ENCODE measurements at regions not wholly inside any gene's neighbourhood (a gene's known extent, or its start where the extent isn't known, plus 50 kb on each side); places are given as distances from the start of the nearest gene placed in this dataset.

DNA sequence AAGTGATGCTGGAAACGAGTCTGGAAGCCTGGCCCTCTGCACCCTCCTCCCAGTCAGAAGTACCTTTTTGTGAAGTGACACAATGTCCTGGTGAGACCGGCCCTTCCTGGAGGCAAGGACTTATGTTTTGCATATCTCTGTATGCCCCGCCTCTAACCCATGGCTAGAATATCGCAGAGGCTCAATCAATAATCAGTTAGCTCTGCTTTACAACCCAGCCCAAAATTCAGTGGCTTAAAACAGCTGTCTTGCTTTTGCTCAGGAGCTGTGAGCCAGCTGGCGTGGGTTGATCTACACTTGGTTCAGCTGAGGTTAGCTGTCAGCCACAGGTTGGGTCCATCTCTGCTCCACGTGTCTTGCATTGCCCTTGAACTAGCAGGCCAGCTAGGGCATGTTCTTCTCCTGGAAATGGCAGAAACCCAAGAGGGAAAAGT is 98.8 kb upstream of the METTL14 start:
- Histone ChIP-seq H3K4me2 (no peak overlapping the region), H4K20me1 (ENCODE audit: insufficient read depth, poor library complexity, severe bottlenecking) (no peaks in the 10 kb centered on the region), H3K4me3 (no peak overlapping the region), H3K36me3 (replicated peaks; ENCODE audit: insufficient read depth, low read depth) (no peaks in the 10 kb centered on the region), H3K27me3 (peaks cover 14% of the 10 kb centered on the region), H3K27ac (no peak overlapping the region), H2AFZ (no peak overlapping the region), H3K4me1 (ENCODE audit: insufficient read depth) (no peaks in the 10 kb centered on the region), H3K9me3 (ENCODE audit: low read depth) (no peaks in the 10 kb centered on the region), H3K79me2 (no peaks in the 10 kb centered on the region), H3K9me2 (replicated peaks; ENCODE audit: insufficient read depth) (no peaks in the 10 kb centered on the region)
- DNase-seq (ENCODE audit: low spot score): no peak
- WGBS (ENCODE audit: low lambda C conversion rate, missing lambda C conversion rate): 67% methylated on average over 6 of the region's 6 CpGs
- no peak for TF ChIP-seq EZH2phosphoT487 (IDR thresholded peaks at IDR 0.05; ENCODE audit: low read depth, severe bottlenecking, unreplicated experiment)
- TF ChIP-seq, protein P1, sequence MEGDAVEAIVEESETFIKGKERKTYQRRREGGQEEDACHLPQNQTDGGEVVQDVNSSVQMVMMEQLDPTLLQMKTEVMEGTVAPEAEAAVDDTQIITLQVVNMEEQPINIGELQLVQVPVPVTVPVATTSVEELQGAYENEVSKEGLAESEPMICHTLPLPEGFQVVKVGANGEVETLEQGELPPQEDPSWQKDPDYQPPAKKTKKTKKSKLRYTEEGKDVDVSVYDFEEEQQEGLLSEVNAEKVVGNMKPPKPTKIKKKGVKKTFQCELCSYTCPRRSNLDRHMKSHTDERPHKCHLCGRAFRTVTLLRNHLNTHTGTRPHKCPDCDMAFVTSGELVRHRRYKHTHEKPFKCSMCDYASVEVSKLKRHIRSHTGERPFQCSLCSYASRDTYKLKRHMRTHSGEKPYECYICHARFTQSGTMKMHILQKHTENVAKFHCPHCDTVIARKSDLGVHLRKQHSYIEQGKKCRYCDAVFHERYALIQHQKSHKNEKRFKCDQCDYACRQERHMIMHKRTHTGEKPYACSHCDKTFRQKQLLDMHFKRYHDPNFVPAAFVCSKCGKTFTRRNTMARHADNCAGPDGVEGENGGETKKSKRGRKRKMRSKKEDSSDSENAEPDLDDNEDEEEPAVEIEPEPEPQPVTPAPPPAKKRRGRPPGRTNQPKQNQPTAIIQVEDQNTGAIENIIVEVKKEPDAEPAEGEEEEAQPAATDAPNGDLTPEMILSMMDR (IDR thresholded peaks at IDR 0.05; ENCODE audit: poor library complexity): no peak
- TF ChIP-seq EZH2 (IDR thresholded peaks at IDR 0.05; ENCODE audit: borderline replicate concordance): no peak

DNA sequence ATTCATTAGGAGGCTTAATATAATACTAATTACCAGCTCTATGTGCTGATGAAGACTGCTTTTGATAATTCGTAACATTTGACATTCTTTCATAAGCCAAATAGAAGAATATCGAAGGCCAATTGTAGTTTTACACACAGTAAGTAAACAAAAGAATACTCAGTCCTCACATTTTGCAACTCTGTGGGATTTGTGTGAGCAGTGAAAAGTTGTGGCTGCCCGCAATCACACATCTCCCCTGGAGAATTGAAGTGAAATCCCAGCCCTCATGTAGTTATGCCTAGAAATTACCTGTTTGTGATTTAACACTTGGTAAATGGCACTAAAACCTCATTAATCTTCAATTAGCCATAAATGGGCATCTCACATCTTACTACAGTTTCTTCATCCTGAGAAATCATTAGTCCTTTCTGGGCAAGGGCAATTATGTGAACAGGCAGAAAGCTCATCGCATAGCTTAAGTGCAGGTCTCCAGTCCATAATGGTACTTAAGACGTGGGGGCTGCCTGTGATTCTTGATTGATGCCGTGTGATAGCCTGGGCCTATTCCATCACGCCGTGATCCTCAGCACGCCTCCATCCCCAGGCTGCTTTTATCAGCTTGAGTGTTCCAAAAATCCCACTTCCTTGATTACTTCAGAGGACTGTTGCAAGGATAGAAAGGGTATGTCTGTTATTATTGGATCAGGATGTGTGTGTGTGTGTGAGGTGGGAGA is 97.9 kb upstream of the METTL14 start:
- TF ChIP-seq, protein P1 (IDR thresholded peaks at IDR 0.05; ENCODE audit: poor library complexity): no peak
- TF ChIP-seq EZH2 (IDR thresholded peaks at IDR 0.05; ENCODE audit: borderline replicate concordance) (no peak), EZH2phosphoT487 (IDR thresholded peaks at IDR 0.05; ENCODE audit: low read depth, severe bottlenecking, unreplicated experiment) (no peak)
- no peaks in the 10 kb centered on the region for H3K36me3 ChIP-seq (replicated peaks; ENCODE audit: insufficient read depth, low read depth)
- H3K4me3 ChIP-seq: no peak overlapping the region
- no peak for DNase-seq (ENCODE audit: low spot score)
- H3K4me2 ChIP-seq: no peak overlapping the region
- no peaks in the 10 kb centered on the region for H3K9me3 ChIP-seq (ENCODE audit: low read depth)
- no peaks in the 10 kb centered on the region for H3K9me2 ChIP-seq (replicated peaks; ENCODE audit: insufficient read depth)
- peaks cover 14% of the 10 kb centered on the region for H3K27me3 ChIP-seq
- H3K4me1 ChIP-seq (ENCODE audit: insufficient read depth): no peaks in the 10 kb centered on the region
- 79% methylated on average over 9 of the region's 9 CpGs for whole genome bisulfite sequencing (ENCODE audit: low lambda C conversion rate, missing lambda C conversion rate)
- H2AFZ ChIP-seq: no peak overlapping the region
- no peaks in the 10 kb centered on the region for H4K20me1 ChIP-seq (ENCODE audit: insufficient read depth, poor library complexity, severe bottlenecking)
- H3K27ac ChIP-seq: no peak overlapping the region
- H3K79me2 ChIP-seq: peaks cover 4% of the 10 kb centered on the region

DNA sequence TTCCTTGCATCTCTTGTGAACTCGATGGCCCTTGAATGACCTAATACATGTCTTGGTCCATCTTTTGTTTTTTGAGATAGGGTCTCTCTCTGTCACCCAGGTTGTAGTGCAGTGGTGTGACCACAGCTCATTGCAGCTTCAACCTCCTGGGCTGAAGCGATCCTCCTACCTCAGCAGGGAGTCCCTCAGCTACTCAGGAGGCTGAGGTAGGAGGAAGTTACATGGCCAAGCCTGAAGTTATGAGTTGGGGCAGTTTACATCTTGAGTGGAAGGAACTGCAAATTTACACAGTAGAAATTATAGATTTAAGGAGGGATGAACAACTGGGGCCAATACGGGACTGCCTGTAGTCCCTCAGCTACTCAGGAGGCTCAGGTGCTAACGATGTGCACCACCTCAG is 97.2 kb upstream of the METTL14 start:
- TF ChIP-seq EZH2 (IDR thresholded peaks at IDR 0.05; ENCODE audit: borderline replicate concordance): no peak
- TF ChIP-seq EZH2phosphoT487 (IDR thresholded peaks at IDR 0.05; ENCODE audit: low read depth, severe bottlenecking, unreplicated experiment): no peak
- TF ChIP-seq, protein P1 (IDR thresholded peaks at IDR 0.05; ENCODE audit: poor library complexity): no peak
- H4K20me1 ChIP-seq (ENCODE audit: insufficient read depth, poor library complexity, severe bottlenecking): no peaks in the 10 kb centered on the region
- no peaks in the 10 kb centered on the region for H3K4me1 ChIP-seq (ENCODE audit: insufficient read depth)
- DNase-seq (ENCODE audit: low spot score): no peak
- no peaks in the 10 kb centered on the region for H3K9me2 ChIP-seq (replicated peaks; ENCODE audit: insufficient read depth)
- no peaks in the 10 kb centered on the region for H3K9me3 ChIP-seq (ENCODE audit: low read depth)
- 78% methylated on average over 4 of the region's 4 CpGs for WGBS (ENCODE audit: low lambda C conversion rate, missing lambda C conversion rate)
- no peak overlapping the region for H3K4me2 ChIP-seq
- no peak overlapping the region for H3K27ac ChIP-seq
- no peaks in the 10 kb centered on the region for H3K36me3 ChIP-seq (replicated peaks; ENCODE audit: insufficient read depth, low read depth)
- no peak overlapping the region for H2AFZ ChIP-seq
- peaks cover 8% of the 10 kb centered on the region for H3K79me2 ChIP-seq
- no peak overlapping the region for H3K4me3 ChIP-seq
- peaks cover 14% of the 10 kb centered on the region for H3K27me3 ChIP-seq

Measured in hepatocyte (in vitro differentiated cells).